ENCODE measurements at regions not wholly inside any gene's neighbourhood (a gene's known extent, or its start where the extent isn't known, plus 50 kb on each side); places are given as distances from the start of the nearest gene placed in this dataset.

DNA sequence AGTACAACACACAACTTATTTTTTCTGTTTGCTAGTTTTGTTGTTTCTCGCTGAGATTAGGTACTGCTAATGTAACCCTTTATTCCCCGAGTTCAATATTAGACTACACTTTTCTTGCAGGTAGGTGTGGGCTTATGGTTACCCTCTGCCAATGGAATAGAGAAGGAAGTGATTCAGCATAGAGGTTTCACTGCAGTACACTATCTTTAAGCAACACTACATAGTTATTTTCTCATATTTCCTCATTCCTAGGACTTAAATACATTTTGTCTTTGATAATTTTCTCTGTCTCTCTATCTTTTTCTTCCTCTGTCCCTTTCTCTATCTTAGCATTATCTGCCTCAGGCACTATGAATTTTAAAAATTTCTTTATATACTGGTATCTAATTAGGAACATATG is 791.0 kb downstream of the FAM181B start:
- TF ChIP-seq ZFP3 (CRISPR knock-in tag; IDR thresholded peaks at IDR 0.05): no peak
- no peak for TF ChIP-seq CSDC2 (CRISPR knock-in tag; IDR thresholded peaks at IDR 0.05)
- no peak for TF ChIP-seq ESRRG (CRISPR knock-in tag; IDR thresholded peaks at IDR 0.05)
- no peak for TF ChIP-seq SNAI2 (CRISPR knock-in tag; IDR thresholded peaks at IDR 0.05)
- TF ChIP-seq ZC3H10 (CRISPR knock-in tag; IDR thresholded peaks at IDR 0.05): no peak
- TF ChIP-seq, protein P1, sequence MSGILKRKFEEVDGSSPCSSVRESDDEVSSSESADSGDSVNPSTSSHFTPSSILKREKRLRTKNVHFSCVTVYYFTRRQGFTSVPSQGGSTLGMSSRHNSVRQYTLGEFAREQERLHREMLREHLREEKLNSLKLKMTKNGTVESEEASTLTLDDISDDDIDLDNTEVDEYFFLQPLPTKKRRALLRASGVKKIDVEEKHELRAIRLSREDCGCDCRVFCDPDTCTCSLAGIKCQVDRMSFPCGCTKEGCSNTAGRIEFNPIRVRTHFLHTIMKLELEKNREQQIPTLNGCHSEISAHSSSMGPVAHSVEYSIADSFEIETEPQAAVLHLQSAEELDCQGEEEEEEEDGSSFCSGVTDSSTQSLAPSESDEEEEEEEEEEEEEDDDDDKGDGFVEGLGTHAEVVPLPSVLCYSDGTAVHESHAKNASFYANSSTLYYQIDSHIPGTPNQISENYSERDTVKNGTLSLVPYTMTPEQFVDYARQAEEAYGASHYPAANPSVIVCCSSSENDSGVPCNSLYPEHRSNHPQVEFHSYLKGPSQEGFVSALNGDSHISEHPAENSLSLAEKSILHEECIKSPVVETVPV (CRISPR knock-in tag; IDR thresholded peaks at IDR 0.05): no peak
- TF ChIP-seq, protein P2, sequence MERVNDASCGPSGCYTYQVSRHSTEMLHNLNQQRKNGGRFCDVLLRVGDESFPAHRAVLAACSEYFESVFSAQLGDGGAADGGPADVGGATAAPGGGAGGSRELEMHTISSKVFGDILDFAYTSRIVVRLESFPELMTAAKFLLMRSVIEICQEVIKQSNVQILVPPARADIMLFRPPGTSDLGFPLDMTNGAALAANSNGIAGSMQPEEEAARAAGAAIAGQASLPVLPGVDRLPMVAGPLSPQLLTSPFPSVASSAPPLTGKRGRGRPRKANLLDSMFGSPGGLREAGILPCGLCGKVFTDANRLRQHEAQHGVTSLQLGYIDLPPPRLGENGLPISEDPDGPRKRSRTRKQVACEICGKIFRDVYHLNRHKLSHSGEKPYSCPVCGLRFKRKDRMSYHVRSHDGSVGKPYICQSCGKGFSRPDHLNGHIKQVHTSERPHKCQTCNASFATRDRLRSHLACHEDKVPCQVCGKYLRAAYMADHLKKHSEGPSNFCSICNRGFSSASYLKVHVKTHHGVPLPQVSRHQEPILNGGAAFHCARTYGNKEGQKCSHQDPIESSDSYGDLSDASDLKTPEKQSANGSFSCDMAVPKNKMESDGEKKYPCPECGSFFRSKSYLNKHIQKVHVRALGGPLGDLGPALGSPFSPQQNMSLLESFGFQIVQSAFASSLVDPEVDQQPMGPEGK (CRISPR knock-in tag; IDR thresholded peaks at IDR 0.05; ENCODE audit: borderline replicate concordance): no peak
- TF ChIP-seq PPARA (CRISPR knock-in tag; IDR thresholded peaks at IDR 0.05; ENCODE audit: borderline replicate concordance): no peak
- TF ChIP-seq ARNTL (CRISPR knock-in tag; IDR thresholded peaks at IDR 0.05; ENCODE audit: borderline replicate concordance, low read depth): no peak
- TF ChIP-seq, protein P3, sequence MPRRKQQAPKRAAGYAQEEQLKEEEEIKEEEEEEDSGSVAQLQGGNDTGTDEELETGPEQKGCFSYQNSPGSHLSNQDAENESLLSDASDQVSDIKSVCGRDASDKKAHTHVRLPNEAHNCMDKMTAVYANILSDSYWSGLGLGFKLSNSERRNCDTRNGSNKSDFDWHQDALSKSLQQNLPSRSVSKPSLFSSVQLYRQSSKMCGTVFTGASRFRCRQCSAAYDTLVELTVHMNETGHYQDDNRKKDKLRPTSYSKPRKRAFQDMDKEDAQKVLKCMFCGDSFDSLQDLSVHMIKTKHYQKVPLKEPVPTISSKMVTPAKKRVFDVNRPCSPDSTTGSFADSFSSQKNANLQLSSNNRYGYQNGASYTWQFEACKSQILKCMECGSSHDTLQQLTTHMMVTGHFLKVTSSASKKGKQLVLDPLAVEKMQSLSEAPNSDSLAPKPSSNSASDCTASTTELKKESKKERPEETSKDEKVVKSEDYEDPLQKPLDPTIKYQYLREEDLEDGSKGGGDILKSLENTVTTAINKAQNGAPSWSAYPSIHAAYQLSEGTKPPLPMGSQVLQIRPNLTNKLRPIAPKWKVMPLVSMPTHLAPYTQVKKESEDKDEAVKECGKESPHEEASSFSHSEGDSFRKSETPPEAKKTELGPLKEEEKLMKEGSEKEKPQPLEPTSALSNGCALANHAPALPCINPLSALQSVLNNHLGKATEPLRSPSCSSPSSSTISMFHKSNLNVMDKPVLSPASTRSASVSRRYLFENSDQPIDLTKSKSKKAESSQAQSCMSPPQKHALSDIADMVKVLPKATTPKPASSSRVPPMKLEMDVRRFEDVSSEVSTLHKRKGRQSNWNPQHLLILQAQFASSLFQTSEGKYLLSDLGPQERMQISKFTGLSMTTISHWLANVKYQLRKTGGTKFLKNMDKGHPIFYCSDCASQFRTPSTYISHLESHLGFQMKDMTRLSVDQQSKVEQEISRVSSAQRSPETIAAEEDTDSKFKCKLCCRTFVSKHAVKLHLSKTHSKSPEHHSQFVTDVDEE (CRISPR knock-in tag; IDR thresholded peaks at IDR 0.05): no peak
- TF ChIP-seq, protein P4, sequence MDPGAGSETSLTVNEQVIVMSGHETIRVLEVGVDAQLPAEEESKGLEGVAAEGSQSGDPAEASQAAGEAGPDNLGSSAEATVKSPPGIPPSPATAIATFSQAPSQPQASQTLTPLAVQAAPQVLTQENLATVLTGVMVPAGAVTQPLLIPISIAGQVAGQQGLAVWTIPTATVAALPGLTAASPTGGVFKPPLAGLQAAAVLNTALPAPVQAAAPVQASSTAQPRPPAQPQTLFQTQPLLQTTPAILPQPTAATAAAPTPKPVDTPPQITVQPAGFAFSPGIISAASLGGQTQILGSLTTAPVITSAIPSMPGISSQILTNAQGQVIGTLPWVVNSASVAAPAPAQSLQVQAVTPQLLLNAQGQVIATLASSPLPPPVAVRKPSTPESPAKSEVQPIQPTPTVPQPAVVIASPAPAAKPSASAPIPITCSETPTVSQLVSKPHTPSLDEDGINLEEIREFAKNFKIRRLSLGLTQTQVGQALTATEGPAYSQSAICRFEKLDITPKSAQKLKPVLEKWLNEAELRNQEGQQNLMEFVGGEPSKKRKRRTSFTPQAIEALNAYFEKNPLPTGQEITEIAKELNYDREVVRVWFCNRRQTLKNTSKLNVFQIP (CRISPR knock-in tag; IDR thresholded peaks at IDR 0.05; ENCODE audit: borderline replicate concordance, low read depth): no peak
- TF ChIP-seq, protein P5, sequence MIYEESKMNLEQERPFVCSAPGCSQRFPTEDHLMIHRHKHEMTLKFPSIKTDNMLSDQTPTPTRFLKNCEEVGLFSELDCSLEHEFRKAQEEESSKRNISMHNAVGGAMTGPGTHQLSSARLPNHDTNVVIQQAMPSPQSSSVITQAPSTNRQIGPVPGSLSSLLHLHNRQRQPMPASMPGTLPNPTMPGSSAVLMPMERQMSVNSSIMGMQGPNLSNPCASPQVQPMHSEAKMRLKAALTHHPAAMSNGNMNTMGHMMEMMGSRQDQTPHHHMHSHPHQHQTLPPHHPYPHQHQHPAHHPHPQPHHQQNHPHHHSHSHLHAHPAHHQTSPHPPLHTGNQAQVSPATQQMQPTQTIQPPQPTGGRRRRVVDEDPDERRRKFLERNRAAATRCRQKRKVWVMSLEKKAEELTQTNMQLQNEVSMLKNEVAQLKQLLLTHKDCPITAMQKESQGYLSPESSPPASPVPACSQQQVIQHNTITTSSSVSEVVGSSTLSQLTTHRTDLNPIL (CRISPR knock-in tag; IDR thresholded peaks at IDR 0.05; ENCODE audit: low read depth): no peak
- no peak for TF ChIP-seq TCF4 (CRISPR knock-in tag; IDR thresholded peaks at IDR 0.05; ENCODE audit: borderline replicate concordance)
- TF ChIP-seq ZNF8 (CRISPR knock-in tag; IDR thresholded peaks at IDR 0.05): no peak

All from SK-N-SH treated with all-trans-retinoic acid at 6 μM for 48 hours (cell line).